ENCODE measurements at regions not wholly inside any gene's neighbourhood (a gene's known extent, or its start where the extent isn't known, plus 50 kb on each side); places are given as distances from the start of the nearest gene placed in this dataset.

- TF ChIP-seq, protein P1, sequence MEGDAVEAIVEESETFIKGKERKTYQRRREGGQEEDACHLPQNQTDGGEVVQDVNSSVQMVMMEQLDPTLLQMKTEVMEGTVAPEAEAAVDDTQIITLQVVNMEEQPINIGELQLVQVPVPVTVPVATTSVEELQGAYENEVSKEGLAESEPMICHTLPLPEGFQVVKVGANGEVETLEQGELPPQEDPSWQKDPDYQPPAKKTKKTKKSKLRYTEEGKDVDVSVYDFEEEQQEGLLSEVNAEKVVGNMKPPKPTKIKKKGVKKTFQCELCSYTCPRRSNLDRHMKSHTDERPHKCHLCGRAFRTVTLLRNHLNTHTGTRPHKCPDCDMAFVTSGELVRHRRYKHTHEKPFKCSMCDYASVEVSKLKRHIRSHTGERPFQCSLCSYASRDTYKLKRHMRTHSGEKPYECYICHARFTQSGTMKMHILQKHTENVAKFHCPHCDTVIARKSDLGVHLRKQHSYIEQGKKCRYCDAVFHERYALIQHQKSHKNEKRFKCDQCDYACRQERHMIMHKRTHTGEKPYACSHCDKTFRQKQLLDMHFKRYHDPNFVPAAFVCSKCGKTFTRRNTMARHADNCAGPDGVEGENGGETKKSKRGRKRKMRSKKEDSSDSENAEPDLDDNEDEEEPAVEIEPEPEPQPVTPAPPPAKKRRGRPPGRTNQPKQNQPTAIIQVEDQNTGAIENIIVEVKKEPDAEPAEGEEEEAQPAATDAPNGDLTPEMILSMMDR (IDR thresholded peaks at IDR 0.05), result no peak
- TF ChIP-seq POLR2AphosphoS5 (IDR thresholded peaks at IDR 0.05) (no peak), POLR2A (IDR thresholded peaks at IDR 0.05) (no peak)
Observed at GRCh38 chr2:83517727-83518368, 941.2 kb downstream of the SUCLG1 start.

All from upper lobe of left lung (tissue), 4 donors.